HG03025 (cell line): ENCODE measurements at regions not wholly inside any gene's neighbourhood (a gene's known extent, or its start where the extent isn't known, plus 50 kb on each side); places are given as distances from the start of the nearest gene placed in this dataset.

Source experiments
- ATAC-seq: cut with Tn5 transposase; IDR thresholded peaks from one replicate; pipeline ENCODE4 v1.9.1; 2021; ENCODE audit warnings: mild to moderate bottlenecking, moderate library complexity; ENCODE audit not compliant: unreplicated experiment, low FRiP score

DNA sequence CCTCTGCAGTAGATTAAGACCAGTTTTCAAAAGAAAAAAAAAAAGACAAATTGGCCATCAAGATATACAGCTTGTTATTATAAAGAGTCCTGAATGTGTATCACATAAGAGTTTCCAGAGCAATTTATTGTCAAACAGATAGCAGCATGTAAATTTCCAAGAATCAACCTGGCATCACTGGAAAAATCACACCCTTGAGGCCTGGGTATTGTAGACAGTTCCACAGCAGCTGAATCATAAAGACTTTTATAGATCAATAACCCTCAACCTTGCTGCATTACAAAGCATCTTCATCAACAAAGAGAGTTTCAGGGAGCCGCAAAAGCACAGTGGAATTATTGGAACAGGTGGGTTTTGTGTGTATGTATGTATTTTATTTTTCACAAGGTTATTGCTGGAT is 94.6 kb upstream of the LRIG3 start:
- ATAC-seq = no peak

DNA sequence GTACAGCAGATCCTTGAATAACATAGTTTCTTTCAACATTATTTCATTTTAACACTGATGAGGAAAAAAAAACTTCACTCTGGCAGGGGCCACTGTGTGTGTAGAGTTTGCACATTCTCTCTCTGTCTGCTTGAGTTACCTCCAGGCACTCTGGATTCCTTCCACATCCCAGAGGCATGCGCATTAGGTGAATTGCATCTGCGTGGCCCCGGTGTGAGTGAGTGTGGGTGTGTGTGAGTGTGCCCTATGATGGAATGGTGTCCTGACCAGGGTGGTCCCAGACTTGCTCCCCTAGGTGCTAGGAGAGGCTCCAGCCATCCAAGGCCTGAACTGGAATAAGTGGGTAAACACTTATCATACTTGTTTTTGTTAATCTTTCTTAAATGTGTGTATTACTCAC is 90.6 kb upstream of the LRIG3 start:
- ATAC-seq = no peak

DNA sequence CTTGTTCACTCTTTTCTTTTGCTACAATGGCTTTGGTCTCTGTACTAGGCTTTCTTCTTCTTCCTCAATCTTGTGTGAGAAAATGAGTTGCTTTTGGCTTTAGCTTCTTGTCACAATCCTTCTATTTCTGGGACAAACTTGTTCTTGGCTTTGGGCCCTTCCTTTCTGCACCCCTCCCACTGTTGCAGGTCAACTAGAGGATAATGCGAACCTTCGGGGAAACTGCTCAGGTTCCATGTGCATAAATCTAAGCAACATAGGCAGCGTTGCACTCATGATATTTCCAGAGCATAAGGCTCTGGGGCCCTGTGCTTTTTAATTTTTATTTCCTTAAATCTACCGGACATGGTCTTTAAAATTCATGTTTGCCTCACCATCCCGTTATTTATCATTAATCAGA is 89.8 kb upstream of the LRIG3 start:
- no peak for ATAC-seq

DNA sequence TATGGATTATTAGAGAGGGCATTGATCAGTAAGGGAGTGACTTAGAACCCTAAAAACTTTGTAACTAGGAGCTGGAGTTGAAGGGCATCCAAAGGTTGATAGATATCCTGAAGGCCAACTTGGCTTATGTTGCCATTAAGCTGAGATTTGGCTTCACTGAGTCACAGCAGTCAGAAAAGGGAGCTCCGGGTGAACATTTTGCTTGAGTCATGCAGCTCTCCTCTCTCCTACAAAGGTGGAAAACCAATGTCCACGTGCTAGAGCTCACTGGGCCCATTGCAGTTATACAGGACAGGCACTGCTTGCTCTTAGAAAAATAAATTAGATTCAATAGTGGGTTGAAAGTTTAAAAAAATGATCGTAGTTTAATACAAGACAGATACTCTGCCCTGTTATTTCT is 87.3 kb upstream of the LRIG3 start:
- no peak for ATAC-seq

DNA sequence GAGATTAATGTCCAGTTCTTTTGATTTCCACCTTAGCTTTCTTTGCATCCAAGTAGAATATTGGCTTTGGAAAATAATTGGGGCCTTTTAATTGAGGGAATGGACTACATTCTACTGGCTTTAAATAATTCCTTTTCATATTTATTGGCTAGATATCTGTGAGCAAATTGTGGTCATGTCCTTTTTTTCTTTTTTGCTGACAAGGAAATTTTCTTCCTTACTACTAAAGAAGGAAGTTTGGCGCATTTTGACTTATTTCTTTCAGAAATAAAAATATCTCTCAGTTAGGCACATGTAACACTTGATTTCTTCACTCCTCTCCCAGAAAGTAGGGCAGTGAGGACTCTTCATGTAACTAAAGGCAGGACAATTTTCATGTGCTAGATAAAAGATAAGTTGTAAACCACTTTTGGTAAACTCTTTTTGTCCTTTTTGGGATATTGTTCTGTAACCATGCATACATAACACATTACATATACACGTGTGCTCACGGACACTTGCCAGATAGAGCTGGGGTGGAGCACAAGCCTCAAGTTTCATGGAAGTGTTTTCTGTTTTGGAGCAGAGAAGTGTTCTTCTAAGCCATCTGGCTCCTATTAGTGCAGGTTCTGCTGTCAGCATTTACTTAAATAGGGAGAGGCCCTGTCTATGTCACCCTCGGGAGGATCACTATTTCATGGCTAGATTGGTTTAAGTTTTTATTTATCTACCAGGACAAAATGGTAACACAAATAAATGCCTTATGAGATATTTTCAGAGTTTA is 85.1 kb upstream of the LRIG3 start:
- ATAC-seq = no peak

DNA sequence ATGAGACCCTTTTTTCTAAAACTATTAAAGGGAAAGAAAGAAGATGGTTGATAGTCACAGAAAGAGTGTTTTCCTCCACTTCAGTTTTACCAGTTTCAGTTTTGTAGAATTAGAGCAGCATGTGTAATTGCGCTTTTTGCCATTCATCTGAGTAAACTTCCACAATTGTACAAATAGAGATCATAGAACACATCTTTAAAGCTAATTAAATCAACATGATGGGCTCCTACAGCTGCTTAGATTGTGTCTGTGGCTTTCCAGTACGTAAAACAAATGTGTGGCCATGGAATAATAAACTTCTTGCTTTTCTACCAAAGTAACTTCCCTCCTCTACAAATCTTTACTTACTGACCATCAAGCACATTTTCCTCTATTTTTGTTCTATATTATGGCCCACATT is 84.2 kb upstream of the LRIG3 start:
- no peak for ATAC-seq

DNA sequence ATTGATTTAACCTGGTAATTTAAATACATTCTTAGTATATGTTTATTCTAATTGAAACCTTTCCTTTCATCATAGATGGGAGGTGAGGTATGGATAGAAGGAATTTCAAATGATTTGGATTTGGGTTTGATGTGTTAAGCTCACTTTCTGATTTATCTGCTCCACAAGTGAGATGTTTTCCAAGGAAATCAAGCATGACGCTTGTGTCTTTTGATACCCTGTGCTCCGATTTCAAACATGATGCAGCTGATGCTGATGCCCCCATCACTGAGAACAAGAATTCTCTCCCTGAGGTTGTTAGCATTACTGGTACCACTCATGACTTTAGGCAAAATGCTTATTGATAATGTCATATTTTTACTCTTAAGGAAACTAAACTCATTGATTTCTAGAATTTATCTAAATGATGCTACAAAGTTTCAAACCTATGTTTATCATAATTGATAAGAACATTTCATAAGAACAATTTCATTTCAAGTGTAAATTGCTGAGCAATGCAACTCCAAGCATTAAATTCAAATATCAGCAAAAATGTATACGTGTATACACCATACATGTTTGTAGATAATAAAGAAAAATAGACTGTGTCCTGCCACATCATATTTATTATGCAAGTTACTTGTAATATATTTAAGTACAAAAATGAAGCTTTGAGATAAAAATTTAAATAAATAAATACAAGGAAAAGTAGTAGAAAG is 75.5 kb upstream of the LRIG3 start:
- ATAC-seq = no peak

DNA sequence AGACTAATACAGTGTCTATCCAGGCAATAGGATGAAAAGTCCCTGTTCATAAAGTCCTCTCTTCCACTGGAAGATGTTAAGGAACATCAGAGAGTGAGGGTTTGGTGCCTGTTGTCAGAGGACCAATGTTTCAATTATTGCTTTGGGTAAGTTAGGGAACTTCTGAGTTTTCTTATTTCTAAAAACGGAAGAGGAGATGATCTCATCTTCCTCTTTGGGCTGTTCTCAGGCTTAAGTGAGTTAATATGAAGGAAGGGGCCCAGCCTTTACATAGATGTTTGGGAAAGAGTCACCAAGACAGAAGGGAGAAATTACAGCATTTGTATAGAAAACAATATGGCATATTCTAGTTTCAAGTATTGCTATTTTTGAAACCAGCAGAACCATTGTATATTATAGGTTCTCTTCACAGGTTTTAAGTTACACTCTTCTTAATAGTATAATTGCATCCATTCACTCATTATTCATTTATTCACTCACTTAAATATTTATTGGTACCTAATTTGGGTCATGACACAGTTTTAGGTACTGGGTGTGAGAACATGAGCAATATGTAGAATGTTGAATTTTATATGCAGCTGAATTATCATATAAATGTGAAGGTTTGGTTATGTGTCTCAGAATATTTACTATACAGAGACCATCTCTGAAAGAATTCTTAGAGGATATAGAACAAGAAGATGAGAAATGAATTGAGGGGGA is 68.5 kb upstream of the LRIG3 start:
- no peak for ATAC-seq

DNA sequence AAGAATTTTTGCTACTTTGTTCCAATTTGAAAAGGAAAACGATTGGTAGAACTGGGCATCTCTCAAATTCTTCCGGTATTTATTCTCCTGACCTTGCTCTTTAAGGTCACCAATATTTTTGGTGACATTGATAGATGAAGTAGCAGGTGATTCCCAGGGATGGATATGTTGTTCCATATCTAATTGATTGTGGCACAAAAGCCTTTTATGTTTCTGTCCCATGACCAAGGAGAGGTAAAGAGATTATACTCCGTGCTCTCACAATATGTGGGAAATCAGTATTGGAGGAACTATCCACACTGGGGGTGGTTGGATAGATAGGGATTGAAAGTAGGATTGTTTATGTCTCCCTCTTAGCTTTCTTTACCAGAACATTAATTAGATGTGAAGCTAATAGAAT is 61.7 kb upstream of the LRIG3 start:
- ATAC-seq = no peak

DNA sequence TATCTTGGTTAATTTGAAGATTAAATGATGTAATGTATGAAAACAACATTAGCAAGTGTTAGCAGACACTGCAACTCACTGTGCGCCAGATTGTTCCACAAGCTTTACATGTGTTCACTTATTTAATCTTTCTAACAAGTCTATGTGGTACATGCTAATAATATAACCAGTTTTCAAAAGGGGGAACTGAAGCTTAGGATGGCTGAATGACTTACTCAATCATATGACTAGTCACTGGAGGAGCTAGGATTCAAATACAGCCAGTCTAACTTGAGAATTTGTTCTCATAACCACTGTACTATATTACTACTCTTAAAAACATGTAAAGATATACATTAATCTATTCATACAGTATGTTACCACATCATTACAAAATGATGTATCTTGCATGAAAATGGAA is 60.5 kb upstream of the LRIG3 start:
- ATAC-seq = no peak

DNA sequence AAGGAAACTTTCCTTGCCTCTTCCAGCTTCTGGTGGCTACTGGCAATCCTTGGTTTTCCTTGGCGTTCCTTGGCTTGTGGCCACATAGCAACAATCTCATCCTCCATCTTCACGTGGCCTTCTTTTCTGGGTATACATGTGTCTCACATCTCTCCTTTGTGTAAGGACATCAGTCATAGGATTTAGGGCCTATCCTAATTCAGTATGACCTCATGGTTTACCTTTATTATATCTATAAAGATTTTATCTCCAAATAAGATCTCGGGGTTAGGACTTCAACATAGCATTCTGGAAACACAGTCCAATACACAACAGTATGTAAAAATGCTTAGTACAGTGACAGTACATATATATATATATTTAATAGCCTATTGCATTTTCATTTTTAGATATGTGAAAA is 58.4 kb upstream of the LRIG3 start:
- ATAC-seq = no peak

DNA sequence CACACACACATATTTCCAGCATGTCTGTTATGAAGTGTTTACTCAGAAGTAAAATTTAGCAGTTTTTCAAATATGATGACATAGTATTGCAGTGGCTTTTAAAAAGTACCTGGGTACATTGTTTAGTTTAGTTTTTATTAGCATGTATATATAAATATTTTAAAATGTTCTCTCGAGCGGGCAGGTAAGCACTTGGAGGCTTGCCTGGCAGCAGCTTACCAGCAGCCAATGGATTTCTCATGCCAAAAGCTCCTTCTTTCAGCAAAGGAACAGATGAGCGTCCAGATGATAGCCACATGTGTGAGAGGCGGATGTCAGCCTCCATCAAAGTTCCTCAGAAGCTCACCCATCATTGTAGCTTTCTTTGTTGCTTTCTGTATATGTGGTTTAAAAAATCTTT is 57.2 kb upstream of the LRIG3 start:
- ATAC-seq = no peak

DNA sequence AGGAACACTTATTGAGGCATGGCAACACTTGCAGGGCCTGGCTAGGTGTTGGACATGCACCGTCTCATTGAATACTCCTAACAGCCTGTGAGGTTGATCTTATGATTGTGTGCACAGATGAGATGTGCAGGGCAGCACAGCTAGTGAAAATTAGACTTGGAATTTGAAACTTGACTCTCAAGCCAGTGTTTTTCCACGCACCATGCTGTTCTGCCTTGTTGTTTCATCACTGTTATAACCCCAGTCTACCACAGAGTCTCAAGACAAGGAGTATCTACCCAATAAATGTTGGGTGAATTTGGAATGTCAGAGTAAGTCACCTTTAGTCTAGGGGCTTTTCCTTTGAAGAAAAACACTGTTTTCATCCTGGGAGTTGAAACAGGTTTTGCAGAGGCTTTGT is 55.8 kb upstream of the LRIG3 start:
- ATAC-seq = no peak
